HepG2 (cell line): ENCODE measurements at regions not wholly inside any gene's neighbourhood (a gene's known extent, or its start where the extent isn't known, plus 50 kb on each side); places are given as distances from the start of the nearest gene placed in this dataset.

ENCODE experiments used
- ATAC-seq: fragments of 200-7000 bp; cut with Tn5 transposase; 3 replicates; pipeline ENCODE4 v1.9.1; 2020; ENCODE audit warnings: mild to moderate bottlenecking, moderate library complexity
- BruUV-seq: library from RNA; stranded (reverse); fragments of 400-500 nt; replicated peaks from 2 replicates; lab custom pipeline; 2021; lab: Mats Ljungman, UMichigan
- CTCF ChIA-PET: fragments of 300-600 bp; formaldehyde crosslinking; extraction: SDS; loops from one replicate; lab custom pipeline; 2021; ENCODE audit warnings: low total read pairs, inconsistent platforms, low intra/inter-chr PET ratio; lab: Yijun Ruan, JAX
- POLR2A ChIA-PET: fragments of 350-600 bp; sonication (Branson Sonifier 250); formaldehyde crosslinking; loops from one replicate; lab custom pipeline; 2020; ENCODE audit warnings: antibody characterized with exemption, inconsistent platforms; lab: Yijun Ruan, JAX
- DNase-seq: peaks from one replicate; pipeline ENCODE4 v3.0.0-alpha.2; 2015; ENCODE audit warnings: low spot score
- FAIRE-seq: peaks from 3 replicates; lab custom pipeline; 2011; peaks lifted over from hg19 to GRCh38; lab: Jason Lieb, UNC
- H2AFZ ChIP-seq: one replicate; pipeline ENCODE4 v1.6.1; 2011; ENCODE audit warnings: low read length, inconsistent platforms
- H3K27ac ChIP-seq: fragments of 300-600 bp; 3 replicates; pipeline ENCODE4 v1.8.0; 2011; ENCODE audit warnings: mixed run types, mild to moderate bottlenecking, mixed read lengths, low read length, inconsistent platforms; ENCODE audit not compliant: insufficient read depth; ENCODE audit errors: extremely low read length
- H3K27me3 ChIP-seq, 2 experiments: fragments of 200-600 bp in 1 of 2; 2 replicates in 1 of 2; 3 replicates in 1 of 2; pipeline versions ENCODE4 v1.6.0 to v1.8.0; 2011; ENCODE audit warnings: low read length in 2 of 2, mild to moderate bottlenecking in 2 of 2, moderate library complexity in 2 of 2, inconsistent platforms in 1 of 2; ENCODE audit not compliant: insufficient read depth in 2 of 2, control insufficient read depth in 1 of 2
- H3K36me3 ChIP-seq, 2 experiments: fragments of 200-600 bp in 1 of 2; replicated peaks in 1 of 2; 2 replicates in 1 of 2; 3 replicates in 1 of 2; pipeline versions ENCODE4 v1.5.1 to v1.8.0; 2011; ENCODE audit warnings: low read length in 2 of 2, inconsistent platforms in 1 of 2; ENCODE audit not compliant: insufficient read depth in 2 of 2, control insufficient read depth in 1 of 2
- H3K4me1 ChIP-seq: 2 replicates; pipeline ENCODE4 v1.5.1; 2012; ENCODE audit warnings: low read length, inconsistent platforms; ENCODE audit not compliant: insufficient read depth
- H3K4me2 ChIP-seq: 2 replicates; pipeline ENCODE4 v1.6.0; 2011; ENCODE audit warnings: low read depth, low read length, inconsistent platforms
- H3K4me3 ChIP-seq, 3 experiments: fragments of 200-600 bp in 1 of 3; sonication (generic), shearing (Covaris generic) in 1 of 3; replicated peaks in 1 of 3; 2 replicates each; pipeline ENCODE4 v1.5.1; 2011 to 2016; ENCODE audit warnings: low read length in 3 of 3, inconsistent platforms in 2 of 3, low read depth in 2 of 3, mild to moderate bottlenecking in 2 of 3, control low read depth in 1 of 3, mixed read lengths in 1 of 3; ENCODE audit not compliant: insufficient read depth in 1 of 3
- H3K79me2 ChIP-seq: one replicate; pipeline ENCODE4 v1.6.1; 2011; ENCODE audit warnings: low read length, inconsistent platforms; ENCODE audit not compliant: insufficient read depth
- H3K9ac ChIP-seq: 2 replicates; pipeline ENCODE4 v1.6.0; 2011; ENCODE audit warnings: mild to moderate bottlenecking, low read depth, low read length, inconsistent platforms; ENCODE audit not compliant: insufficient read depth
- H3K9me3 ChIP-seq: 2 replicates; pipeline ENCODE4 v1.5.1; 2012; ENCODE audit warnings: mild to moderate bottlenecking, low read length
- H4K20me1 ChIP-seq: 2 replicates; pipeline ENCODE4 v1.6.0; 2011; ENCODE audit warnings: inconsistent platforms, mild to moderate bottlenecking, low read length, moderate library complexity; ENCODE audit not compliant: insufficient read depth
- BHLHE40 ChIP-seq: IDR thresholded peaks from 2 replicates; pipeline ENCODE4 v1.6.1; 2011; ENCODE audit warnings: low read length, improper control_type of control experiment
- JUN ChIP-seq: sonication (generic); formaldehyde crosslinking; IDR thresholded peaks from 2 replicates; pipeline ENCODE4 v1.4.0; 2020; ENCODE audit warnings: mild to moderate bottlenecking, missing genetic modification reagents
- KLF16 ChIP-seq, 2 experiments: sonication (generic) in 1 of 2; formaldehyde crosslinking in 1 of 2; IDR thresholded peaks; 2 replicates each; pipeline versions ENCODE4 v1.6.1 to v1.8.0; 2016 to 2023; ENCODE audit warnings: missing genetic modification reagents in 2 of 2, missing compliant biosample characterization in 1 of 2
- MEIS1 ChIP-seq: sonication (generic); formaldehyde crosslinking; IDR thresholded peaks from 2 replicates; pipeline ENCODE4 v1.9.0; 2021; ENCODE audit warnings: mild to moderate bottlenecking, missing genetic modification reagents, moderate library complexity, borderline replicate concordance
- MLX ChIP-seq: IDR thresholded peaks from 2 replicates; pipeline ENCODE4 v1.6.1; 2016
- MNT ChIP-seq: fragments of 450-650 bp; IDR thresholded peaks from 2 replicates; pipeline ENCODE4 v1.6.1; 2016
- NCOR1 ChIP-seq: fragments of 200-600 bp; sonication (generic); IDR thresholded peaks from 2 replicates; pipeline ENCODE4 v1.7.0; 2017; ENCODE audit warnings: antibody characterized with exemption, low read length, borderline replicate concordance
- PAXIP1 ChIP-seq: sonication (generic); formaldehyde crosslinking; conservative IDR thresholded peaks from 2 replicates; pipeline ENCODE4 v1.4.0; 2020; ENCODE audit warnings: mild to moderate bottlenecking, missing genetic modification reagents, moderate library complexity
- SP5 ChIP-seq: IDR thresholded peaks from 2 replicates; pipeline ENCODE4 v1.6.1; 2016; ENCODE audit warnings: low read depth, borderline replicate concordance
- TEAD2 ChIP-seq: sonication (generic); formaldehyde crosslinking; IDR thresholded peaks from 2 replicates; pipeline ENCODE4 v1.9.0; 2021; ENCODE audit warnings: missing genetic modification reagents
- ZBTB8A ChIP-seq: sonication (generic); formaldehyde crosslinking; IDR thresholded peaks from 2 replicates; pipeline ENCODE4 v1.4.0; 2020; ENCODE audit warnings: mild to moderate bottlenecking, low read depth, missing genetic modification reagents, borderline replicate concordance
- ZNF33B ChIP-seq: sonication (generic); formaldehyde crosslinking; IDR thresholded peaks from 2 replicates; pipeline ENCODE4 v1.5.1; 2020; ENCODE audit warnings: mild to moderate bottlenecking, missing genetic modification reagents
- ZNF710 ChIP-seq: sonication (generic); formaldehyde crosslinking; IDR thresholded peaks from 2 replicates; pipeline ENCODE4 v1.5.0; 2020; ENCODE audit warnings: mild to moderate bottlenecking, missing genetic modification reagents, borderline replicate concordance
- ZNF891 ChIP-seq: sonication (generic); formaldehyde crosslinking; IDR thresholded peaks from 2 replicates; pipeline ENCODE4 v1.5.0; 2020; ENCODE audit warnings: mild to moderate bottlenecking, missing genetic modification reagents
- WGBS: methylation state at CpG from one replicate; pipeline ENCODE4 v1.1.6; 2017; ENCODE audit warnings: low lambda C conversion rate; 5-methylcytosine and 5-hydroxymethylcytosine counted together
- in situ Hi-C: cut with HindIII; loops from 2 replicates; pipeline ENCODE4 v1.10.0; 2017; ENCODE audit warnings: low pct_unique_long_range_greater_than_20kb; ENCODE audit not compliant: extremely low pct_ligation_motif_present
- intact Hi-C: fragments of 100-400 bp; cut with micrococcal nuclease; formaldehyde crosslinking; loops from one replicate; pipeline ENCODE4 v1.10.0; 2022; ENCODE audit not compliant: unreplicated experiment

- TF ChIP-seq ZNF710 (CRISPR knock-in tag) (no peak), MEIS1 (CRISPR knock-in tag) (no peak), BHLHE40 (no peak), ZNF33B (CRISPR knock-in tag) (no peak)
Measured at GRCh38 chr3:72013084-72013483, 228.1 kb upstream of the PROK2 start (continued).

- H3K79me2 ChIP-seq = no peaks in the 10 kb centered on the region
- H3K9ac ChIP-seq = no peak overlapping the region
- ATAC-seq (no peak), DNase-seq (no peak), FAIRE-seq (no peak)
- no peak overlapping the region for H2AFZ ChIP-seq
- H4K20me1 ChIP-seq = no peaks in the 10 kb centered on the region
- POLR2A ChIA-PET = no interaction called here
- H3K27ac ChIP-seq = no peak overlapping the region
- intact Hi-C loops = no loop called here
- H3K36me3 ChIP-seq = no peaks in the 10 kb centered on the region
- BruUV-seq = no TSS peak
- H3K4me3 ChIP-seq = no peak overlapping the region
- H3K27me3 ChIP-seq = peaks cover 0 to 7% of the 10 kb centered on the region in 2 experiments; a peak in 1 of 5 replicates
- no peak for TF ChIP-seq TEAD2 (CRISPR knock-in tag)
- no peak for TF ChIP-seq ZBTB8A (CRISPR knock-in tag)
- TF ChIP-seq NCOR1 = no peak
- TF ChIP-seq JUN = no peak
- TF ChIP-seq ZNF891 (CRISPR knock-in tag) = no peak
- TF ChIP-seq SP5 (CRISPR knock-in tag) = no peak
- TF ChIP-seq MNT = no peak
- TF ChIP-seq MLX (CRISPR knock-in tag) = no peak
- TF ChIP-seq PAXIP1 (CRISPR knock-in tag) = no peak
- no peak for TF ChIP-seq KLF16 (CRISPR knock-in tag; IDR thresholded peaks at IDR 0.05)
- TF ChIP-seq, all 625 proteins: peak for 0
- no peaks in the 10 kb centered on the region for H3K4me1 ChIP-seq
- in situ Hi-C loops = no loop called here
- H3K9me3 ChIP-seq = no peaks in the 10 kb centered on the region
- H3K4me2 ChIP-seq = no peak overlapping the region
- WGBS = 8% methylated on average over 5 of the region's 5 CpGs
- CTCF ChIA-PET = no interaction called here
Measured at GRCh38 chr3:72012363-72012762, 227.4 kb upstream of the PROK2 start.
